Nephron (organoid): ENCODE measurements at regions not wholly inside any gene's neighbourhood (a gene's known extent, or its start where the extent isn't known, plus 50 kb on each side); places are given as distances from the start of the nearest gene placed in this dataset.
A peak's percentile ranks its signal among the peaks of the same experiment; 100 is the strongest.
"Not testable (repeated sequence)": the region's sequence is repeated elsewhere in the genome, so short reads cannot be mapped to it uniquely, and the experiment has no call there.

Experiments used
- H3K27ac Mint-ChIP-seq, 3 experiments: 2 replicates each; pipeline ENCODE4 v1.8.0; 2020; ENCODE audit warnings: mixed read lengths in 3 of 3, mild to moderate bottlenecking in 2 of 3, moderate library complexity in 1 of 3
- H3K27me3 Mint-ChIP-seq: 2 replicates; pipeline ENCODE4 v1.8.0; 2021; ENCODE audit warnings: low read depth, mild to moderate bottlenecking, moderate library complexity, mixed read lengths
- H3K36me3 Mint-ChIP-seq: 2 replicates; pipeline ENCODE4 v1.8.0; 2020; ENCODE audit warnings: low read depth, mixed read lengths
- H3K4me1 Mint-ChIP-seq: 2 replicates; pipeline ENCODE4 v1.8.0; 2020; ENCODE audit warnings: mixed read lengths
- H3K4me3 Mint-ChIP-seq, 3 experiments: 2 replicates each; pipeline ENCODE4 v1.8.0; 2020; ENCODE audit warnings: mild to moderate bottlenecking in 3 of 3, mixed read lengths in 3 of 3, moderate library complexity in 2 of 3
- H3K9me3 Mint-ChIP-seq: 2 replicates; pipeline ENCODE4 v1.8.0; 2020; ENCODE audit warnings: mixed read lengths
- CTCF ChIP-seq, 3 experiments: fragments of 200-600 bp; sonication (generic); IDR thresholded peaks; one replicate each; pipeline ENCODE4 v1.5.0; 2021; ENCODE audit warnings: antibody characterized with exemption in 3 of 3; ENCODE audit not compliant: unreplicated experiment in 3 of 3

- Mint-ChIP-seq H3K36me3 (no peaks in the 10 kb centered on the region), H3K27me3 (no peaks in the 10 kb centered on the region), H3K9me3 (no peaks in the 10 kb centered on the region), H3K4me3 (no peak overlapping the region), H3K4me1 (peaks cover 33% of the 10 kb centered on the region), H3K27ac (no peak overlapping the region)
- TF ChIP-seq CTCF (IDR thresholded peaks at IDR 0.05; ENCODE audit: unreplicated experiment in 3 of 3): no peak
These were observed 290.0 kb upstream of the ADGRL2 start for GRCh38 chr1:81510701-81511100.

- H3K36me3 Mint-ChIP-seq: no peaks in the 10 kb centered on the region
- TF ChIP-seq CTCF (IDR thresholded peaks at IDR 0.05; ENCODE audit: unreplicated experiment in 3 of 3): no peak
- no peaks in the 10 kb centered on the region for H3K9me3 Mint-ChIP-seq
- peaks cover 34% of the 10 kb centered on the region for H3K4me1 Mint-ChIP-seq
- H3K27me3 Mint-ChIP-seq: no peaks in the 10 kb centered on the region
- H3K27ac Mint-ChIP-seq: no peak overlapping the region
- H3K4me3 Mint-ChIP-seq: no peak overlapping the region
These were observed 291.1 kb upstream of the ADGRL2 start for GRCh38 chr1:81509594-81509993.

GRCh38 chr1:81506699-81507098 lies 294.0 kb upstream of the ADGRL2 start:
- Mint-ChIP-seq H3K27ac (peak overlapping the region in 1 of 3 experiments; percentile 66), H3K4me3 (no peak overlapping the region), H3K27me3 (no peaks in the 10 kb centered on the region), H3K4me1 (peaks cover 23% of the 10 kb centered on the region), H3K9me3 (no peaks in the 10 kb centered on the region), H3K36me3 (no peaks in the 10 kb centered on the region)
- no peak for TF ChIP-seq CTCF (IDR thresholded peaks at IDR 0.05; ENCODE audit: unreplicated experiment in 3 of 3)

GRCh38 chr1:81505831-81506230 lies 294.9 kb upstream of the ADGRL2 start:
- TF ChIP-seq CTCF (IDR thresholded peaks at IDR 0.05; ENCODE audit: unreplicated experiment in 3 of 3): no peak
- no peak overlapping the region for H3K27ac Mint-ChIP-seq
- no peaks in the 10 kb centered on the region for H3K27me3 Mint-ChIP-seq
- no peaks in the 10 kb centered on the region for H3K9me3 Mint-ChIP-seq
- H3K4me1 Mint-ChIP-seq: peaks cover 23% of the 10 kb centered on the region
- no peaks in the 10 kb centered on the region for H3K36me3 Mint-ChIP-seq
- H3K4me3 Mint-ChIP-seq: no peak overlapping the region

GRCh38 chr1:81504820-81505219 lies 295.9 kb upstream of the ADGRL2 start:
- not testable (repeated sequence) for H3K36me3 Mint-ChIP-seq, H3K27me3 Mint-ChIP-seq, H3K27ac Mint-ChIP-seq, H3K9me3 Mint-ChIP-seq, H3K4me3 Mint-ChIP-seq
- peaks cover 22% of the 10 kb centered on the region for H3K4me1 Mint-ChIP-seq

- not testable (repeated sequence) for H3K27ac Mint-ChIP-seq, H3K36me3 Mint-ChIP-seq, H3K4me3 Mint-ChIP-seq, H3K27me3 Mint-ChIP-seq, H3K9me3 Mint-ChIP-seq
- H3K4me1 Mint-ChIP-seq: peaks cover 25% of the 10 kb centered on the region
These were observed 298.0 kb upstream of the ADGRL2 start for GRCh38 chr1:81502705-81503104.

- H3K4me1 Mint-ChIP-seq: peaks cover 19% of the 10 kb centered on the region
- not testable (repeated sequence) for H3K27me3 Mint-ChIP-seq, H3K27ac Mint-ChIP-seq, H3K4me3 Mint-ChIP-seq, H3K9me3 Mint-ChIP-seq, H3K36me3 Mint-ChIP-seq
These were observed 299.2 kb upstream of the ADGRL2 start for GRCh38 chr1:81501485-81501884.

GRCh38 chr1:81499487-81499886 lies 301.2 kb upstream of the ADGRL2 start:
- H3K4me3 Mint-ChIP-seq: no peak overlapping the region
- no peaks in the 10 kb centered on the region for H3K36me3 Mint-ChIP-seq
- no peaks in the 10 kb centered on the region for H3K27me3 Mint-ChIP-seq
- peak overlapping the region in 1 of 3 experiments; percentile 92 for H3K27ac Mint-ChIP-seq
- no peak for TF ChIP-seq CTCF (IDR thresholded peaks at IDR 0.05; ENCODE audit: unreplicated experiment in 3 of 3)
- no peaks in the 10 kb centered on the region for H3K9me3 Mint-ChIP-seq
- peaks cover 14% of the 10 kb centered on the region for H3K4me1 Mint-ChIP-seq
